ENCODE measurements at regions not wholly inside any gene's neighbourhood (a gene's known extent, or its start where the extent isn't known, plus 50 kb on each side); places are given as distances from the start of the nearest gene placed in this dataset.
A peak's percentile ranks its signal among the peaks of the same experiment; 100 is the strongest.

DNA sequence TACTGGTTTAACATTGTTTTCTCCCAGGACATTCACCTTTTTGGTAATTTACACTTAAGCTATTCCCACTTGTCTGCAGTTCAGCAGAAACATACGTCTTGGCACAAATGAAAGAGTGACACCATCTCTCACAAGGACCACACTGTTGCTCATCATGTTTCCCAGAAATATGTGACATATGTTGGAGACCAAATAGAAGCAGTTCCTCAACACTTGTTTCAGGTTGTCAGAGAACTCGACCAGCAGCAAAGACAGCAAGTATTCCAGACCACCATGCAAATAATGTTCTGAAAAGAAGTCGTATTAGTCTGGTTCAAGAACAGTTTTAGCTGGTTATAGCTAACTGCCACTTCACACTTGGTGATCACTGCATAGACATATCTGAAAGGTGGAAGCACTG, 81.3 kb upstream of the KLF6 start:
- Histone ChIP-seq H3K4me3 (no peak overlapping the region), H3K4me1 (peaks cover 0 to 3% (median 0%) of the 10 kb centered on the region in 6 donors), H3K27ac (no peak overlapping the region), H3K27me3 (replicated peaks in 1 of 7) (no peaks in the 10 kb centered on the region), H3K36me3 (no peaks in the 10 kb centered on the region), H3K9me3 (no peaks in the 10 kb centered on the region)
- 59 to 70% (median 67%) methylated on average over 3 of the region's 3 CpGs for WGBS, 5 donors
- intact Hi-C loops (cut with DNase I; ENCODE audit: low total_unique reads): no loop called here
- no peak for TF ChIP-seq POLR2AphosphoS5 (IDR thresholded peaks at IDR 0.05)
- TF ChIP-seq POLR2A (IDR thresholded peaks at IDR 0.05): no peak
- TF ChIP-seq, protein P1, sequence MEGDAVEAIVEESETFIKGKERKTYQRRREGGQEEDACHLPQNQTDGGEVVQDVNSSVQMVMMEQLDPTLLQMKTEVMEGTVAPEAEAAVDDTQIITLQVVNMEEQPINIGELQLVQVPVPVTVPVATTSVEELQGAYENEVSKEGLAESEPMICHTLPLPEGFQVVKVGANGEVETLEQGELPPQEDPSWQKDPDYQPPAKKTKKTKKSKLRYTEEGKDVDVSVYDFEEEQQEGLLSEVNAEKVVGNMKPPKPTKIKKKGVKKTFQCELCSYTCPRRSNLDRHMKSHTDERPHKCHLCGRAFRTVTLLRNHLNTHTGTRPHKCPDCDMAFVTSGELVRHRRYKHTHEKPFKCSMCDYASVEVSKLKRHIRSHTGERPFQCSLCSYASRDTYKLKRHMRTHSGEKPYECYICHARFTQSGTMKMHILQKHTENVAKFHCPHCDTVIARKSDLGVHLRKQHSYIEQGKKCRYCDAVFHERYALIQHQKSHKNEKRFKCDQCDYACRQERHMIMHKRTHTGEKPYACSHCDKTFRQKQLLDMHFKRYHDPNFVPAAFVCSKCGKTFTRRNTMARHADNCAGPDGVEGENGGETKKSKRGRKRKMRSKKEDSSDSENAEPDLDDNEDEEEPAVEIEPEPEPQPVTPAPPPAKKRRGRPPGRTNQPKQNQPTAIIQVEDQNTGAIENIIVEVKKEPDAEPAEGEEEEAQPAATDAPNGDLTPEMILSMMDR (IDR thresholded peaks at IDR 0.05 in 8 of 11, conservative IDR thresholded peaks at IDR 0.05 in 3 of 11): no peak
- no peak for DNase-seq

DNA sequence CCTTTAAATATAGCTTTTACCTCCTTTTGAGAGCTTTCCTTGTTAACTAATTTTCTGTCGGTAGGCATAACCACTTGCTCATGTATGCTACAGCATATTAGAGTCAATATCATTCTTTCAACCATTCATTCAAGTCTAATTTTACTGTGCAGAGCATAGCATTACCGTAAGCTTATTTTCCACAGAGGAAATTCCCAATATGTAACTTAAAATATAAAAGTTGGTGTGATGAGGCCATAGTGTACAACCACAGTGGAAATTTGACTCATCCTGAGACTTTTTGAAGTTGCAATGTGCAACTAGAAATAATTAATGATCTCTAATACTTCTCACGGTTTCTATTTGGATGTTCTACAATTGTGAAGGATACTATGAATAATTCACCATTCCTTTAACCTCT, 80.6 kb upstream of the KLF6 start:
- Histone ChIP-seq H3K27me3 (replicated peaks in 1 of 7) (no peaks in the 10 kb centered on the region), H3K4me1 (peaks cover 0 to 3% (median 0%) of the 10 kb centered on the region in 6 donors), H3K9me3 (no peaks in the 10 kb centered on the region), H3K4me3 (no peak overlapping the region), H3K27ac (no peak overlapping the region), H3K36me3 (no peaks in the 10 kb centered on the region)
- intact Hi-C loops (cut with DNase I; ENCODE audit: low total_unique reads): no loop called here
- DNase-seq: no peak
- TF ChIP-seq POLR2AphosphoS5 (IDR thresholded peaks at IDR 0.05) (no peak), POLR2A (IDR thresholded peaks at IDR 0.05) (no peak)
- TF ChIP-seq, protein P1 (IDR thresholded peaks at IDR 0.05 in 8 of 11, conservative IDR thresholded peaks at IDR 0.05 in 3 of 11): no peak
- 72 to 82% (median 75%) methylated on average over 3 of the region's 3 CpGs for WGBS, 5 donors

DNA sequence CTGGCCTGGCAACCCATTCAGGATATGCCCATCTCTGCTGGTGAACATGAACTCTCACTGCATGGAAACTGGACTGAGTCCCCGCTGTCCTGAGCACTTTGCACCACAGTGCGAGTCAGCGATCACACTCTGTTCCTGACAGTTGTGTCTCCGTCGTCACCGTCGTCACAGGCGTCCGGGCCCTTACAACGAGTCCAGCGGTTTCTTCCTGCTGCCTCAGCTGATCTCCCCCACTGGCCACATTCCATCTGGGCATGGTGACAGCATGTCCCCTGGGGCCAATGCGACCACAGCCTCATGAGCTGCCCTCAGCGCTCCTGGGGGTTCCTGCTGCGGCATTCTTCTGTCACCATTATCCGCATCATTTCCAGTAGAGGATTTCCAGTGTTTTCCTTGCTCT, 76.8 kb upstream of the KLF6 start:
- no peak overlapping the region for H3K27ac ChIP-seq
- H3K36me3 ChIP-seq: no peaks in the 10 kb centered on the region
- WGBS, 5 donors: 91 to 94% (median 94%) methylated on average over 15 of the region's 15 CpGs
- intact Hi-C loops (cut with DNase I; ENCODE audit: low total_unique reads): no loop called here
- TF ChIP-seq, protein P1 (IDR thresholded peaks at IDR 0.05 in 8 of 11, conservative IDR thresholded peaks at IDR 0.05 in 3 of 11): no peak
- TF ChIP-seq POLR2A (IDR thresholded peaks at IDR 0.05): no peak
- TF ChIP-seq POLR2AphosphoS5 (IDR thresholded peaks at IDR 0.05): no peak
- no peaks in the 10 kb centered on the region for H3K9me3 ChIP-seq
- H3K4me1 ChIP-seq: no peaks in the 10 kb centered on the region
- DNase-seq: peak; percentile 72
- H3K27me3 ChIP-seq (replicated peaks in 1 of 7): no peaks in the 10 kb centered on the region
- H3K4me3 ChIP-seq: no peak overlapping the region

DNA sequence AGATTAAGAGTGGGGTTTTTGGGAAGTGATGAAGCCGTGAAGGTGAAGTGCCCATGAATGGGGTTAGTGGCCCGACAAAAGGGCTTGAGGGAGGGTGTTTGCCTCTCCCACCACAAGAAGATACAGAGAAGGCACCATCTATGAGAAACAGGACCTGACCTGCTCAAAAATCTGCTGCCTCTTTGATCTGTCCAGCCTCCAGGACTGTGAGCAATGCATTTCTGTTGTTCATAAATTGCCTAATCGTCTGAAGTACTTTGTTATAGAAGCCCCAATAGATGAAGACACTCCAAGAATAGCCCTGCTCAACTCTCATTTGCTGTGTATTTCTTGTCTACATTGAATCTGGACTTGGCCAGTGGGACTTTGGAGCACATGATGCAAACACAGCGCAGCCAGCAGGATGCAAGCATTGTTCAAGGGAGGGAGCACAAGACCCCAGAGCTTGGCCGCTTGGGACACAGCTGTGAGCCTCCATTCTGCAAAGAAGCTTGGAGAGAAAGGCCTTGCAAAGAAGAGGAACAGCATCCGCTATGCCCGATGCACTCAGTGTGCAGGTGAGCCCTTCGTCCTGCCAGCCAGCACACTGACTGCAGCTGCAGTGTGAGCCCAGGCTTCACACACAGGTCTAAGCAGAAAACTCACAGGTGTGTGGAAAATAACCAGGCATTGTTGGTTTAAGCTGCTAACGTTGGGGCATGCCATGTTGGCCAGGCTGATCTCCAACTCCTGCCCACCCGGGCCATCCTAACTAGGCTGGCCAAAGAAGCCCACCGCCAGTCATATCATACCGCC, 73.2 kb upstream of the KLF6 start:
- Histone ChIP-seq H3K4me1 (peaks cover 0 to 2% (median 0%) of the 10 kb centered on the region in 6 donors), H3K4me3 (no peak overlapping the region), H3K27ac (no peak overlapping the region), H3K36me3 (no peaks in the 10 kb centered on the region), H3K9me3 (no peaks in the 10 kb centered on the region), H3K27me3 (replicated peaks in 1 of 7) (no peaks in the 10 kb centered on the region)
- WGBS, 5 donors: 83 to 95% (median 90%) methylated on average over 9 to 12 of the region's 12 CpGs
- intact Hi-C loops (cut with DNase I; ENCODE audit: low total_unique reads): no loop called here
- DNase-seq: no peak
- TF ChIP-seq, protein P1 (IDR thresholded peaks at IDR 0.05 in 8 of 11, conservative IDR thresholded peaks at IDR 0.05 in 3 of 11): no peak
- TF ChIP-seq POLR2A (IDR thresholded peaks at IDR 0.05) (no peak), POLR2AphosphoS5 (IDR thresholded peaks at IDR 0.05) (no peak)
